8988T (cell line): ENCODE measurements at regions not wholly inside any gene's neighbourhood (a gene's known extent, or its start where the extent isn't known, plus 50 kb on each side); places are given as distances from the start of the nearest gene placed in this dataset.

ENCODE experiments used
- DNase-seq: peaks from one replicate; pipeline ENCODE4 v3.0.0; 2011

DNA sequence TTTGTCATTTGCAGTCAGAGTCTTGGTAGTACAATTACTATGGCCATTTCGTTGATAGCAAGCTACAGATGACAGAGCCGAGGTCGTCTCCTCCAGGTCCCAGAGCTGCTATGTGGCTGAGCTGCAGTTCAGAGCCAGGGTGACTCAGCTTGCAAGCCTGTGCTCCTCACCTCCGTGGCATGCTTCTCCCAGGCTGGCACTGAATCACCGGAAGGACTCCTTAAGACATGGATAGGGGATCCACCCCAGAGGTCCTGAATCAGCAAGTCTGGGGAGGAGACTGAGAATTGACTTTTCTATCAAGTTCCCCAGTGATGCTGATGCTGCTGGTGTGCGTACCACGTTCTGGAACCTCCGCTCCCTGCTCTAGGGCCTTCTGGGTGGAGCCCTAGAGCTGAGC lies 291.2 kb downstream of the CDH26 start:
- DNase-seq = peak; percentile 72

DNA sequence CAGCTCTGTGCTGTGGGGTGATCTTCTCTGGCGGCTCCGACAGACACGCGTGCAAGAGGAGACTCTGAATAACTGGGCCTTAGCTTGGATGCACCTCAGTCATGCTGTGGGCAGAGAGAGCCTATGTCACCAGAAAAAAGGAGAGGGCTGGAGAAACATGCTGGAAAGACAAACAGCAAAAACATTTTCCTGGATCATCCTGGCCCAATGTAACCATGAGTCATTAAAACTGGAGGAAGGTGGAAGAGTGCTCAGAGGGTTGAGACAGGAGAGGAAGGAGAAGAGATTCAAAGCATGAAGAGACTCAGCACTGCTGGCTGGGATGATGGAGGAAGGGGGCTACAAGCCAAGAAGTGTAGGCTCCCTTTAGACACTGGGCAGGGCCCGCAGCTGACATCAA lies 292.0 kb downstream of the CDH26 start:
- no peak for DNase-seq

DNA sequence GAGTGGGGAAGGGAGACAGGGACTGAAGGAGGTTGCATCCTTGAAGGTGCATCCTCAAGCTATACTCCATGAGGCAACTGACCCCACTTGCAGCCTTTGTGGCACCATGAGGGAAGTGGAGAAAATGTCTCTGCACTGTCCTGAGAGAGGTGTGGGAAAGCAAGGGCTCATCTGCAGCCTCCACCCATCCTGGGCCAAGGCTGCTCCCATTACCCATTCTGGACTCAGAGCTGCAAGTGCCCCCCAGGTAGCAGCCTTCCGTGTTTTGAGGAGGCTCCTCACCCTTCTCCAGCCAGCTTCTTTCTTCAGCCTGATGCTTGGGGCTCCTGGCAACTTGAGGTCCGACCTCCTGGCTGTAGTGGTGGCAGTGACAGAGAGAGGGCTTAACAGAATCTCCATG lies 294.6 kb downstream of the CDH26 start:
- DNase-seq = no peak

DNA sequence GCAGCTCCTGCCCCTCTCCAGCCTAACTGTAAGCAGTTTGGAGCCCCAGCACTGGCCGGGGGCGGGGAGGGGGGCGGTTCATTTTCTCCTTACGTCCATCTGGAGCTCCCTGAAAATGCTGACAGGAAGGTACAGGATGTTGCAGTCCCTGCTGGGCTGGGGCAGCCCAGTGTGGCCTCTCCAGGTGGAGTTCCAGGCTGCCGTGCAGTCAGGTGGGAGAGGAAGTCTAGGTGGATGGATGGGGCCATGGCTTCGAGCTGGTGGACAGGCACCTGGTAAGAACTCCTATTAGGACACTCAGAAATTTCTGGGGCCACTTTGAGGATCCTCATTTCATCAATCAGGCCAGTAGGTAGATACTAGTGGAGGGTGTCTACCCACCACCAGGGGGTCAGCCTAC lies 295.2 kb downstream of the CDH26 start:
- no peak for DNase-seq

DNA sequence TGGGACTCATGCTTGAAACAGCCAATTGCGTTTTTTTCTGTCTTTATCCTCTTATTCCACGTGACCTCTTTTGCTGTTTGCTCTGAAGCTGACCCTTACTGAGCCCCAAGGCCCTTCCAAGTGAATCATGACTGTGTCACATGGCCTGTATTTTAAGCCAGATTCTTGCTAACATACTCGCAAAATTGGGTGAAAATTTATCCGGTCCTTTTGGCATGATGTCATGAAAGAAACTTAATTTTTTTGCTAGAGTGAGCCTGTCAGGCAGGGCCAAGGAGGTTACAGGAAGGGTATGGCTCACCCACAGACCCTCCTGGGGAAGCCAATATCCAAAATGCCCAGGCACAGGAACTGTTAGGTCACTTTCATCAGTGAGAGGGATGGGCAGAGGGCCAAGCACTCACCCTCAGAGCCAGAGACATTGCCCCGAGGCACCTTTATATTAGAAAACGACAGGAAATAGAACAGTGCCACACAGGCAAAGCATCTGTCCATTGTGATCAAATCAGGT lies 296.7 kb downstream of the CDH26 start:
- DNase-seq = no peak

DNA sequence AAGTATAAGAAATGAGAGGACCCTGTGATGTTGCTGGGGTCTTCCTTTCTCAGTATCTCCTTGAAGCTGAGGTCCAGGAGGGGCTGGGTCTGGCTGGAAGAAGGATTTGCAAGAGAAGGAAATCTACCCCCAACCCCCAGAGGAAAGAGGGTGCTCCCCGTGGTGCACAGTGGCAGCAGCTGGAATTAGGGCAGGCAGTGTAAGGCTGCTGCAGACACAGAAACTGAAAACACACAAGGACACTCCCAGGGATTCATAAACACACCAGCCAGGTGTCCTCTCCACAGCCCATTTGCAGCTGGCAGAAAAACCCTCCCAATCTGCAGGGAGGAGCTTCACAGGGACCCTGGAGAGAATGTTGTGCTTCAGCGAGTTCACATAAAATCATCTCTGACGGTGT lies 297.2 kb downstream of the CDH26 start:
- DNase-seq = no peak

DNA sequence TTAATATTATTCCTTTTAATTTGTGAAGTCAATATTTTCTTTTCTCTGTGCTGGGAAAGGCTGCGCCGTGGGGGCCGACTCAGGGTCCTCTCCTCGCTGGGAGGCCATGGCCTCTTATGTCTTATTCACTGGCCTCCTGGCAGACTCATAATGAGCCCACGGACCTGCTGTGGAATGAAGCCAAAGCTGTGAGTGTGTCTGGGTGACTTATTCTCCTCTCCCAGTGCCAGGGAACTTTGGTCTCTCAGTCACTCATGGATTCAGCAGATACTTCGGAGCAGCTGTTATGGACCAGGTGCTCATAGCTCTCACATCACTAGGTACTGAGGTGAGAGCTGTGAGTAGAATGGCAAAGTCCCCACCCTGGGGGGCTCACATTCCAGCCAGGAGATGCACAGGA lies 297.6 kb downstream of the CDH26 start:
- no peak for DNase-seq

DNA sequence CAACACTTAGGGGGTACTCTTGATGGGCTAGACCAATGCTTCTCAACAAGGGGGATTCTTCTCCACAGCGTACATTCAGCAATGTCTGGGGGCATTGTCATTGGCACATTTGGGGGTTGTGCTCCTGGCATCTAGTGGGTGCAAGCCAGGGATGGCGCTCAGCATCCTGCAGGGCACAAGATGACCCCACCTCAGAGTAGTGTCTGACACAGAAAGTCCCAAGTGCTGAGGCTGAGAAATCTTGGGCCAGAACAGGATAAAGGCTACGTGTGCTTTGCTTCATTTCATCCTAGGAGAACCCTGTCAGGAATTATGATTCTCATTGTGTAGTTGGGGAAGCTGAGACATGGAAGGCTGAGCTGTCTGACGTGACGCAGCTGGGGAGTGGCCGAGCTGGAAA lies 298.6 kb downstream of the CDH26 start:
- no peak for DNase-seq

DNA sequence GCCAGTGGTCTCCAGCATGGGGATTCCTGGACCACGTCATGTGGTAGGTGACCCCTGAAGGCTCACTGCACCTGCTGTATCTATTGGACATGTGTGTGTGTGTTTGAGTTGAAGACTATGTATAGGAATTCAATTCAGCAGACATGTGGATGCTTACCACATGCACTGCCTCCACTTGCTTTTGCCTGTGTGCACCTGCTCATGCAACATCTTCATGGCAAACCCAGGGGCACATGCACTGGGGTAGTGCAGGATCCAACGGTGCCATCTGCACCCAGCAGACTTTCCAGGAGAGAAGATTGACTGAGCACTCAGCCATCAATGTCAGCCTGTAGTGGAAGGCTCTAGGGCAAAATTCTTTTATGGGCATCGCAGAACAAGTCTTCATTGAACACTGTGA lies 299.4 kb downstream of the CDH26 start:
- no peak for DNase-seq

DNA sequence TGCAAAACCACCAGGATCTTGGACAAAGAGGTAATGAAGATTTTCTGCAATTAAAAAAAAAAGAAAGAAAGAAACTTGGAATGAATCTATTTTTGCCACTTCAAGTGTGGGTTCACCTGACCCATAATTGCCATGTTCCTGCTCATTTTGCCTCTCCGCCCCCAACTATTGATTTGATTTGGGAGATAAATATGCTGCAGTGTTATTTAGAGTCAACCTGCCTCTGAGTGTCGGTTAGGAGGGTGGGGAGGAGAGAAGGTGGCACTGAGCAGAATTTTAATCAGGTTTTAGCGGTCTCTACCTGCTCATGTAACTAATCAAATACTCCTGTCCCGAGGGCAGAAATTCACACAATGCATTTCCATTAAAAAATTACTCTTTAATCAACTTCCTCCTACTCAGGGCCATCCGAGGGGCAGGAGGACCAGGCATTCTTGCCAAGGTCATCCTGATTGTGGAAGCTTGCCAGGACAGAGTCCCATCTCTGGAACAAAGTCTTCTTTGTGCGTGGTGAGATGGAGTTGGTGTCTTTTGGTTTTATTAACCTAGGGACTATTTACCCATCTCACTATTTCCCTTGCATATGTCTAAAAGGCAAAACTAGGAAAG lies 300.1 kb downstream of the CDH26 start:
- no peak for DNase-seq

DNA sequence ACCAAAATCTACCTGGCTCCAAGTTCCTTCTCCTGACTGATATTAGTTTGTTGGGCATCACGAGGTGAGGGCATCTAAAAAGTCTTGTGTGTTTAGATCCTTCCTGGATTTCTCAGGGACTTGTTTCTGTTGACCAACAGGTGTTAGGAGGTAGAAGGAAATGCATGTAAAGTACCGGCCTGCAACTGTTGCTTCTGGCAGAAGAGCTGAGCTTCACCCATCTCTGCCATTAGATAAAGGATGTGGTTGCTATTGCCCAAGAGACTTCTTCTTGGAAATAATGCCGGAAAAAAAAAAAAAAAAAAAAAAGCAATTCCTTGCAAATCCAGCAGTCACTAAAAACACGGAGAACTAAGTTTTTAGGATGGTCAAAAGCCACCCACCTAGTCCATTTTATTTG lies 303.1 kb downstream of the CDH26 start:
- DNase-seq = no peak

DNA sequence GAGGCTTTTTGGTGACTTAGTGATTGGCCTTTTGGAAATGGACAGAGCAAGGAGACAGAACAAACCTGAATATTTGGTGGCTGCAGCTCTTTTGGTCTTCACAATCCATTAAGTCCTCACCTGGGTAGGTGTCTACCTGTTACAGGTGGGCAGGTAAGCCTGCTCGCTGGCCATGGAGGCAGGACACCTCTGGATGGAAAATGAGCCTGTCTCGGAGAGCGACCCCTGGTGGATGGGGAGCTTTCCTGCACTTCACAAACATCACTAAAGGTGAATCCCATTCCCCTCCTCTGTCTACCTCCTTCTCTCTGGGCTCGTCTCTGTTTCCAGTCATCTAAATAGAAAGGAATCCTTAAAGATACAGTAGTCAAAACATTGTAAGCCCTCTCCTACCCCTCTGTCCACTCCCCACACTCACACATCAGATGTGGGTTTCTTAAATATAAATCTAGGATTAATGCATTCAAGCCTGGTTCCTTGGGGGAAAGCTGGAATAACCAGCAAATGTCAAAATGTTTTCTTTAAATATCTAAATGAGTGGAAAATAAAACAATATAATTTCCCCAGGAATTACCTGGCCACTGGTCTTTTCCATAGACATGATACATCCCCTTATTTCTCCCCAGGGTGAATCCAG lies 304.9 kb downstream of the CDH26 start:
- DNase-seq = peak; percentile 46

DNA sequence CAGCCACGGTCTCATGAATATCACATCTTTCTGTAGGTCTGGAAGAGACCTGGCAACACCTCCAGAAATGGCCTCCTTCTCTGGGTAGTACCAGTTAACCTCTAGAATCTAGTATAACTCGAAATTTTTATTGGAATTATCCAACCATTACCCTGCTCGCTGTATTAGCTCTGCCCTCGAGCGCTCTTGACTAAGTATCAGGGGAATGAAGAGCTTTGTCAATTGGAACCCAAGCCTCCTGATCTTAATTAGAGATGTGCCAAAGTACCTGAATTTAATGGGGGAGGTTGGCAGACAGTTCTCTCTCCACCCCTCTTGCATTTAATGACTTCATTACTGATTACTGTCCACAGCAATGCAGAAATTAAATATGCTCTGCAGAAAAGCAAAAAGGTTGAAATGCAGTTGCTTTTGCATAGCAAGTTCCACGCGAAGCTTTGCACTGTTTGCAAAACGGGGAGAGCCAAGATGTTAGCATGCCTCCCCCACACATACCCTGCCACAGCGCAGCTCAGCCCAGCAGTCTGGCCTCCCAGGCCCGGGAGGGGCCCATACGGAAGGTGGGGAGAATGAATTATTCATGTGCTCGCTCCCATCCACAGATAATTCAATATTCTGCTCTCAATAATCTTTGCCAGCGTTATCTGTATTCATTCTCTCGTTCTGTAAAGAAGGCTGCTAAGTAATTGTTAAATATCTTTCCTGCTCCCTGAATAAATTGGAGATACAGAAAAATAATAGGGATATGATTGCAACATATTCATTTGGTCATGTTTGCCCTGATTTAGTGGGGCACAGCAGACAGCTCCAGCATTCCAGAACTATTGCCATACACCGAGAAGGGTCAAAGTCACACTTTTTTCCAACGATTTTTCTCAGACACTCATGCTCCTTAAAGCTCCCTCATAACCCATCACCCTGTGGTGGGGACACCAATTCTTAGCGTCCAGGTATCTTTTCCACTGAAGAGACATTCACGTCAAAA lies 305.8 kb downstream of the CDH26 start:
- DNase-seq = no peak

DNA sequence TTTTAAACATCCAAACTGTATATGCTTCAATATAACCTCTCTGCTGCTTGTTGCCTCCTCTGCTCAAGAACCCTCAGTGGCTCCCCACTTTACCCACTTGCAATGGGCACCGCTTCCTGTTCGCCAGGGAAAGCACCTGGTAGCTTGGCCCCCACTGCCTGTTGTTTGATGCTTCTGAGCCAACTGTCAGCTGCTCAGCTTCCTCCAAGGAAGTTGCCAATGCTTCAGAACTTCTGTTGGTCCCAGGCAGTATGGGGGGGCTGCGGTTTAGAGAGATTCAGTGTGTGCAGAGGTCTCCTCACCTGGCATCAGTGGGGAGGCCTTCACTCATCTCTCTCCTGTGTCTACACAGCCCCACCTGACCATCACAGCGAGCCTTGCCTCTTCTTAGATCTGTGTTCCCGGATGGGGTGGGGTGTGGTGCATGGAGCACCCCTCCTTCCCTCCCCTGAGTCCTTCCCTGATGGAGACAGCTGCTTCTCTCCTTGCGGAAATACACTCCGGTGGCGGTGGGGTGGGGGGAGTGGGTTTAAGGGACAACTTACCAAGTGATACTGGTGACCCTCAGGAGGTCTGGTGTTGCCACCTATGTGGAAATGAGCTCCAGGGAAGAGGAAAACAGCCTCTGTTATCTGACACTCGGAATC lies 308.1 kb downstream of the CDH26 start:
- no peak for DNase-seq

DNA sequence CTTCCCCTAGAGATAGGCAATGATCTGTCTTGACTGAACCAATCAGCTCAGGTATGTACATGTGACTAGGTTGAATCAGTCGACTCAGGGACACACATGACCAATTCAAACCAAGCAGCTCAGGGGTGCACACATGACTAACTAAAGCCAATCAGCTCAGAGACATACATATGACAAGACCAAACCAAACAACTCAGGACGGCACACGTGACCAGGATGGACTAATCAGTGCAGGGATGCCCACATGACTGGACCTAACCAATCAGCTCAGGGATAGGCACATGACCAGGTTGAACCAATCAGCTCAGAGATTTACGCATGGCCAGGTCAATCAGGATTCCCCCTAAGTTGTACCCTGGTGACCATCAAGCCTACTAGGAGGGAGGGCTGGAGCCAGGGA lies 310.3 kb downstream of the CDH26 start:
- DNase-seq = no peak

DNA sequence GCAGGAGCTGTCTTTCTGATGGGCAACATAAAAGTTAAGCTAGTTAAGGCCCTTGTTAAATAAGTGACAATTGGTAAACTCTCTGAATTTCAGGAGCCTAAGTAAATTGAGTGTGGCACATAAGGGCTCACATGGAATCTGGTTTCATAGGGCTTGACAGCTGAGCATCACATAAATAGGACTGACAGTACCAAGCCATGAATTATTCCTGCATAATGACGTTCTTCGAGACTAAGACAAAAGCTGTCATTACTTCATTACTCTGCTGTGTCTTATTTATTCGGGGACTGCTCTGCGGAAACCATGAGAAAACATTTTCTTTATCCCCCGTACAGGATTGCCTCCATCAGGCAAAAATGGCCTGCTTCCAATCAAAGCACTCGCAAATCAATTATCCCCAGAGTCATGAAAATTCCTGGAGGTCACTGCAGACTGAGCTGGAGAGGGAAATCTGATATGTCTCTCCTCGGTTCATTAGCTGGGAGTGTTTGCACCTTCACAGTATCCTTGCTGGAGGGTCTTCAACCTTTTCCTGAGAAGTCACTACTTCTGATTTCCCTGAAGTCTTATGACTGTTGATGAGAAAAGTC lies 311.4 kb downstream of the CDH26 start:
- no peak for DNase-seq

DNA sequence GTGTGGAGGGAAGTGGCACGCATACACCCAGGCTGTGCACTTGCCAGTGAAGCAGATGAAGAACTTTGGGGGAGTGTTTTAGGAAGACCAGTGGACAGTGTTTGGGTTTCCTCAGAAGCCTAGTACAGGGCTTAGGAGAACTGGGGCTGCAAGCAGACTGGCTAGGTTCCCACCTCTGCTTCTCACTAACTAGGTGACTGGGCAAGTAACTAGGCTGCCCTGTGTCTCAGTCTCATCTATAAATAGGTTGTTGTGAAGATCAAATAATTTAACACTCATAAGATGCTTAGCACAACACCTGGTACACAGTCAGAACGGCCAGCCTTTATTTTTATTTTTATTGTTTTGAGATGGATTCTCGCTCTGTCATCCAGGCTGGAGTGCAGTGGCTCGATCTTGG lies 312.1 kb downstream of the CDH26 start:
- DNase-seq = no peak

DNA sequence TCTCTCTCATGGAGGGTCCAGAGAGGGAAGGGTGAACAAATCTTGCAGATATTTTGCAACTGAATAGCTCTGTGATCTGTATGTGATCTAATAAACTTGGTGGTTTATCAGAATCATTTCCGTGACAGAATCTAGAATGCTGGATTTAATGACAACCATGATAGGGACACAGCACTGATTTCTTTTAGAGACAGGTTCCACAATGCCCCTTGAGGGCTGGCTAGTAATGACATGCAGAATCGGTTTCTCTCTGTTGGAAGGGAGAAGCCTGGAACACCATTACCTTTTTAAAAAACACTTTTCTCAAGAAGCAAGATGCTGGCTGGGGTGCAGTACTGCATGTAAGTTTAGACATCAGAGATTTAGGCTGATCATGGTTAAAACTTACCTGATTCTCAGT lies 313.4 kb downstream of the CDH26 start:
- DNase-seq = no peak

DNA sequence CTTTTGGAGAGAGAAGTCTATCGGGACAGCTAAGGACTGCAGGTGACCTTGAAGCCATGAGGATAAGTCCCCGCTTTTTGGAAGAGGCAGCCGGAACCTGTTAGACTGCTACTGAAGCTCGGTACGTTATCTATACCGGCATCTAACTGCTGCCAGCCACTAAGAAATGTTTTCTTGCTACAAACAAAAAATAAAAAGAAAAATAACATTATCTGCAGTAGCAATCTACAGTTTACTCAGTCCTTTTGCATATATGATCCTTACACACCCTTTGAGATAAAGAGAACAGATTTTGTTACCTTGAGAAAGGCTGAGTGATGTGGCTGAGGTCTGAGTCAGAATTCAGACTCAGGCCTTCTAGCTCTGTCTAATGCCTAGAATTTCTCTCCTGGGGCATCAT lies 314.6 kb downstream of the CDH26 start:
- no peak for DNase-seq

DNA sequence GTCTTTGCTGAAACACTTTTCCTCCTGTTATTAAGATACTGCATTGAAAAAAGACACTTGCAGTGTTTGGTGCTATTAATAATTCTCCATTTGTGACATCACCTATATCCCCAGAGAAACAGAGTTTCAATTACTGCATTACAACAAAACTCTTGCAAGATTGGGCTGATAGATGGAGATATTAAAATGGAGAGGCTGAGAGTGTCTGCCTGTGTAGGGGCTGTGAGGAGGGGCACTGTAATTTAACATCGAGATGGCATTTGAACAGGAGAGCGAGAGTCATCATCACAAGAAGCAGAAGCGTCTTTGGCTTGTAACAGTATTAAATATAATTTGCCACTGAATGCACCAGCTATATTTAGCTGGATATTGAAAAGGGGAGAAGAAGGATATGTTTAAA lies 316.5 kb downstream of the CDH26 start:
- DNase-seq = no peak

DNA sequence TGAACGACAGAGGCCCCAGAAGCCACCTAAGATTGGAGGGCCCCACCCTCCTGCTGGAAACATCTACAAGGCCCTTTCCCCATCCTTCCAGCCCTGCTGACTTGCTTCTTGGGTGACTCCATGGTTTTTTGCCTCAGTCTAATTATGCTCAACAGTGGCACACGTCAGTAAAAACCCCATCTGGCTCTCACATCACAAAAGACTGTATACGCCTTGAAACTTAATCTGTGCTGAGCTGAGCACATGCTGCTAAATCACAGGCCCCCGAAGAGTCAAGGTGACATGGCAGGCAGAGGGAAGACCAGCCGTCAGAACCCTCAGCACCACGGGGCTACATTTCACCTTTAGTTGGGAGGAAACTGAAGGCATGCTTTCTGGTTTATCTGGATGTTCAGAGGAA lies 323.1 kb downstream of the CDH26 start:
- no peak for DNase-seq

DNA sequence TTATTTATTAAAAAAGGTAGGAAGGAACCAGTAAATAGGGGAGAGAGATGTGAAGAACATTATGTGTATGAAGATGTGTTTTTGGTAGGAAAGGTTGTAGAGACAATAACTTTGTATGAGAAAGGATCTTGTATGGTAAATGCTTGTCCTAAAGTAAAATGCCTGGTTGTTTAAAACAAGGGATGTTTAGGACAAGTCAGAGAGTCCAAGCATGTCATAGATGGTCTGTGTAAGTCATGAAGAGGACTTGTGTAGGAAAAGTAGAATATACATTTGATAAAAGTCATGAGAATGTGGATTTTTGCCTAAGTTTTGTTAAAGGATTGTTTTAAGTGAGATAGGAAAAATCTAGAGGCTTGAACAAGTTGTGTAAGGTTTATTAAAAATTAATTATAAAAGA lies 325.1 kb downstream of the CDH26 start:
- no peak for DNase-seq

DNA sequence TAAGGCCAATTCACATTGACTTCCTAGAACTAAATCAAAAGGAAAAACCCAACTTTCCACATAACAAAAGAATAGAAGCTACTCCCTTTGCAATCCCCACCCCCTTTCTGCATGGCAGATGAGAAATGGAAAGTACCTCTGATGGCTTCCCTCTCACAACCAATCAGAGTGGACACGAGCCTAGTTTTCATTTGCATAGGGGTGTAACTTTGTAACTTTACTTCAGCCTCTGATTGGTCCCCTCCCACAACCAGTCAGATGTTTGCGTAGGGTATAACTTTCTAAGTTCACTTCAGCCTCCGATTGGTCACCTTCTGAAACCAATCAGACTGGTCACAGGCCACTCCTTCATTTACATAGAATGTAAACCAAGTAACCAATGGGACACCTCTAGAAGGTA lies 328.5 kb downstream of the CDH26 start:
- DNase-seq = no peak
